OCI-LY3 (cell line): ENCODE measurements at regions not wholly inside any gene's neighbourhood (a gene's known extent, or its start where the extent isn't known, plus 50 kb on each side); places are given as distances from the start of the nearest gene placed in this dataset.

Experiments
- EZH2phosphoT487 ChIP-seq: fragments of 200-600 bp; shearing (Covaris generic); IDR thresholded peaks from 2 replicates; pipeline ENCODE4 v1.6.1; 2018; ENCODE audit warnings: antibody characterized with exemption, mixed run types, low read depth
- TF ChIP-seq, protein P1 (sequence below): fragments of 200-600, 300-600 bp; sonication (generic); IDR thresholded peaks from 2 replicates; pipeline ENCODE4 v1.5.1; 2014; ENCODE audit warnings: antibody characterized with exemption, low read length, low read depth

DNA sequence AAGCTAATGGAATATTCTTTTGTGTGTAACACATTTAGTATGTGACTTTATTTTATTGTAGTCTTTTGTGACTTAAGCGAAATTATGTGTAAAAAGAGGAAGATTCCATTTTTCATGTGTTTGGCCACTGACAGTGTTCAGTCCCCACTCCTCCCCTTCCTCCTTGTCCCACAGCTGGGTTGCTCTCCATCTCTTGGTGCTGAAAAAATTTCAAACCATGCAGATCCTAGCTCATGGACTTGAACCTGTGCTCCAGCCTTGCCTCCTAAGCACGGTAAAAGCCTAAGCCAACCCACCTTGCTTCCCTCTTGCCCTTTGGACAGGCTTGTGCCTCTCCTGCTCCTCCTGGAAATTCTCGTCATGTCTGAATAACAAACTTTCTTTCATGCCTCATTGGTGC lies 2008.5 kb upstream of the TENM3 start:
- TF ChIP-seq, protein P1, sequence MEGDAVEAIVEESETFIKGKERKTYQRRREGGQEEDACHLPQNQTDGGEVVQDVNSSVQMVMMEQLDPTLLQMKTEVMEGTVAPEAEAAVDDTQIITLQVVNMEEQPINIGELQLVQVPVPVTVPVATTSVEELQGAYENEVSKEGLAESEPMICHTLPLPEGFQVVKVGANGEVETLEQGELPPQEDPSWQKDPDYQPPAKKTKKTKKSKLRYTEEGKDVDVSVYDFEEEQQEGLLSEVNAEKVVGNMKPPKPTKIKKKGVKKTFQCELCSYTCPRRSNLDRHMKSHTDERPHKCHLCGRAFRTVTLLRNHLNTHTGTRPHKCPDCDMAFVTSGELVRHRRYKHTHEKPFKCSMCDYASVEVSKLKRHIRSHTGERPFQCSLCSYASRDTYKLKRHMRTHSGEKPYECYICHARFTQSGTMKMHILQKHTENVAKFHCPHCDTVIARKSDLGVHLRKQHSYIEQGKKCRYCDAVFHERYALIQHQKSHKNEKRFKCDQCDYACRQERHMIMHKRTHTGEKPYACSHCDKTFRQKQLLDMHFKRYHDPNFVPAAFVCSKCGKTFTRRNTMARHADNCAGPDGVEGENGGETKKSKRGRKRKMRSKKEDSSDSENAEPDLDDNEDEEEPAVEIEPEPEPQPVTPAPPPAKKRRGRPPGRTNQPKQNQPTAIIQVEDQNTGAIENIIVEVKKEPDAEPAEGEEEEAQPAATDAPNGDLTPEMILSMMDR = no peak
- TF ChIP-seq EZH2phosphoT487 = no peak
